ENCODE measurements at regions not wholly inside any gene's neighbourhood (a gene's known extent, or its start where the extent isn't known, plus 50 kb on each side); places are given as distances from the start of the nearest gene placed in this dataset.

GRCh38 chr2:153227981-153228380 lies 250.6 kb downstream of the RPRM start:
- no peak for TF ChIP-seq CTCF (IDR thresholded peaks at IDR 0.05)
- no peak for TF ChIP-seq RAD21 (IDR thresholded peaks at IDR 0.05; ENCODE audit: low read length)
- no peak for TF ChIP-seq NRF1 (IDR thresholded peaks at IDR 0.05; ENCODE audit: low read depth, low read length)
- no peak for TF ChIP-seq CHD2 (IDR thresholded peaks at IDR 0.05; ENCODE audit: low read length, partially characterized antibody)
- no peak for TF ChIP-seq GABPA (IDR thresholded peaks at IDR 0.05; ENCODE audit: low read depth)
